Suprapubic skin (tissue), 4 donors: ENCODE measurements at regions not wholly inside any gene's neighbourhood (a gene's known extent, or its start where the extent isn't known, plus 50 kb on each side); places are given as distances from the start of the nearest gene placed in this dataset.
"Not testable (repeated sequence)": the region's sequence is repeated elsewhere in the genome, so short reads cannot be mapped to it uniquely, and the experiment has no call there.

Experiments
- DNase-seq, 2 donors: peaks; one replicate each; pipeline ENCODE4 v3.0.0-alpha.2; 2019; ENCODE audit warnings: low spot score in 2 of 2
- H3K27ac ChIP-seq: fragments of 200-600 bp; sonication (generic); one replicate; pipeline ENCODE4 v1.5.1; 2019
- H3K27me3 ChIP-seq: fragments of 200-600 bp; sonication (generic); one replicate; pipeline ENCODE4 v1.5.1; 2019
- H3K36me3 ChIP-seq: fragments of 200-600 bp; sonication (generic); one replicate; pipeline ENCODE4 v1.5.1; 2019
- H3K4me1 ChIP-seq: fragments of 200-600 bp; sonication (generic); one replicate; pipeline ENCODE4 v1.5.1; 2019
- H3K4me3 ChIP-seq: fragments of 200-600 bp; sonication (generic); one replicate; pipeline ENCODE4 v1.5.1; 2019; ENCODE audit warnings: mild to moderate bottlenecking
- H3K9me3 ChIP-seq: fragments of 200-600 bp; sonication (generic); one replicate; pipeline ENCODE4 v1.5.1; 2019
- CTCF ChIP-seq, 2 donors: fragments of 200-600 bp in 1 of 2; fragments of 450-650 bp in 1 of 2; sonication (generic) in 1 of 2; IDR thresholded peaks; one replicate each; pipeline ENCODE4 v1.5.1; 2016 to 2019; ENCODE audit warnings: antibody characterized with exemption in 2 of 2, mild to moderate bottlenecking in 1 of 2, moderate library complexity in 1 of 2
- EP300 ChIP-seq: sonication (generic); formaldehyde crosslinking; IDR thresholded peaks from one replicate; pipeline ENCODE4 v1.6.1; 2017; ENCODE audit warnings: antibody characterized with exemption
- POLR2A ChIP-seq, 2 donors: fragments of 450-650 bp; IDR thresholded peaks; one replicate each; pipeline ENCODE4 v1.6.1; 2017; ENCODE audit warnings: antibody characterized with exemption in 2 of 2, mild to moderate bottlenecking in 2 of 2, moderate library complexity in 2 of 2
- POLR2AphosphoS5 ChIP-seq, 3 donors: sonication (generic); formaldehyde crosslinking; IDR thresholded peaks; one replicate each; pipeline ENCODE4 v1.6.1; 2017; ENCODE audit warnings: antibody characterized with exemption in 3 of 3
- WGBS: methylation state at CpG from one replicate; pipeline ENCODE4 v1.1.5; 2018; 5-methylcytosine and 5-hydroxymethylcytosine counted together

- Histone ChIP-seq H3K27ac (no peak overlapping the region), H3K4me3 (no peak overlapping the region), H3K4me1 (no peaks in the 10 kb centered on the region), H3K36me3 (no peaks in the 10 kb centered on the region), H3K27me3 (no peaks in the 10 kb centered on the region), H3K9me3 (no peaks in the 10 kb centered on the region)
- no peak for DNase-seq
- no peak for TF ChIP-seq CTCF (IDR thresholded peaks at IDR 0.05)
- TF ChIP-seq POLR2AphosphoS5 (IDR thresholded peaks at IDR 0.05) = no peak
- no peak for TF ChIP-seq POLR2A (IDR thresholded peaks at IDR 0.05)
- TF ChIP-seq EP300 = no peak
Observed at GRCh38 chr3:78258798-78259197, 1218.9 kb downstream of the ROBO2 start.

- Histone ChIP-seq H3K27me3 (no peaks in the 10 kb centered on the region), H3K27ac (no peak overlapping the region), H3K4me1 (no peaks in the 10 kb centered on the region), H3K4me3 (no peak overlapping the region), H3K36me3 (no peaks in the 10 kb centered on the region), H3K9me3 (no peaks in the 10 kb centered on the region)
- DNase-seq = no peak
- TF ChIP-seq POLR2AphosphoS5 (IDR thresholded peaks at IDR 0.05) = no peak
- TF ChIP-seq CTCF (IDR thresholded peaks at IDR 0.05) = no peak
- TF ChIP-seq POLR2A (IDR thresholded peaks at IDR 0.05) = no peak
- TF ChIP-seq EP300 = no peak
- 64% methylated on average over 1 of the region's 1 CpG for WGBS
Observed at GRCh38 chr3:78260388-78260787, 1220.5 kb downstream of the ROBO2 start.

- 79% methylated on average over 3 of the region's 3 CpGs for WGBS
- H3K27ac ChIP-seq, H3K4me1 ChIP-seq, H3K36me3 ChIP-seq, H3K27me3 ChIP-seq, H3K9me3 ChIP-seq, DNase-seq, H3K4me3 ChIP-seq: not testable (repeated sequence)
Observed at GRCh38 chr3:78266550-78266949, 1226.7 kb downstream of the ROBO2 start.

GRCh38 chr3:78267235-78267634 is 1227.3 kb downstream of the ROBO2 start:
- no peak overlapping the region for H3K27ac ChIP-seq
- no peak overlapping the region for H3K4me3 ChIP-seq
- no peaks in the 10 kb centered on the region for H3K9me3 ChIP-seq
- H3K36me3 ChIP-seq = no peaks in the 10 kb centered on the region
- no peak for DNase-seq
- H3K27me3 ChIP-seq = no peaks in the 10 kb centered on the region
- no peak for TF ChIP-seq POLR2AphosphoS5 (IDR thresholded peaks at IDR 0.05)
- TF ChIP-seq POLR2A (IDR thresholded peaks at IDR 0.05) = no peak
- TF ChIP-seq EP300 = no peak
- TF ChIP-seq CTCF (IDR thresholded peaks at IDR 0.05) = no peak
- H3K4me1 ChIP-seq = no peaks in the 10 kb centered on the region

- Histone ChIP-seq H3K4me1 (no peaks in the 10 kb centered on the region), H3K36me3 (no peaks in the 10 kb centered on the region), H3K27ac (no peak overlapping the region), H3K9me3 (no peaks in the 10 kb centered on the region), H3K4me3 (no peak overlapping the region), H3K27me3 (no peaks in the 10 kb centered on the region)
- no peak for TF ChIP-seq EP300
- no peak for TF ChIP-seq POLR2AphosphoS5 (IDR thresholded peaks at IDR 0.05)
- no peak for TF ChIP-seq CTCF (IDR thresholded peaks at IDR 0.05)
- TF ChIP-seq POLR2A (IDR thresholded peaks at IDR 0.05) = no peak
- WGBS = 88% methylated on average over 2 of the region's 2 CpGs
- DNase-seq = no peak
Observed at GRCh38 chr3:78268087-78268486, 1228.2 kb downstream of the ROBO2 start.
